ENCODE measurements at regions not wholly inside any gene's neighbourhood (a gene's known extent, or its start where the extent isn't known, plus 50 kb on each side); places are given as distances from the start of the nearest gene placed in this dataset.

DNA sequence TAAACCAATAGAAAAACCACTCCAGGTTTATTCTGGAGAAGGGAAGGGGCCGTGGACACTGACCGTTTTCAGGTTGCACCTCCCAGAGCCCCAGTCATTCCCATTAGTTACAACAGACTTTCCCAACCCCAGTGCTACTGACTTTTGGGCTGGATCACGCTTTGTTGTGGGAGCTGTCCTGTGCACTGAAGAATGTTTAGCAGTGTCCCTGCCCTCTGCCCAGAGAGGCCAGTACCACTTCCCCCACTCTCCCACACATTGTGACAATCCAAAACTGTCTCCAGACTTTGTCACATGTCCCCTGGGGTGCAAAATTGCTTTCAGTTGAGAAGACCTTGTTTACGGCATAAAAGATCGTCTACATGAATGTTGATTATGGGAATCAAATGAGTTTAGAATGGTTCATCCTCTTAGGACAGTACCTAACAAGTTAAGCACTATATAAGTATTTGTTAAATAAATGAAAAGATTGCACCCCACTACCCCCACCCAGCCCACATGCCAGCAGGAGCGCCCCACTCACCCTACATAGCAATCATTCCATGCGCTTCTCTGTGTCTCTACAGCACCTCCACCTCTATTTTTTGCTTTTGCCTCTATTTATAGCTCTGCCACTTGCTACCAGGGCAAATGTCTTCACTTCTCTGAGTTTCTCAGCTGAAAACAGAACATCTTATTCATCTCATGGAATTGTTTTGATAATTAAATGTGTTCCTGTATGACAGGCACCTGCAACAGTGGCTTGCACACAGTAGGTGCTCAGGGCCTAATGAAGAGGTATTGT, 104.9 kb downstream of the AXIN2 start:
- TF ChIP-seq, protein P1, sequence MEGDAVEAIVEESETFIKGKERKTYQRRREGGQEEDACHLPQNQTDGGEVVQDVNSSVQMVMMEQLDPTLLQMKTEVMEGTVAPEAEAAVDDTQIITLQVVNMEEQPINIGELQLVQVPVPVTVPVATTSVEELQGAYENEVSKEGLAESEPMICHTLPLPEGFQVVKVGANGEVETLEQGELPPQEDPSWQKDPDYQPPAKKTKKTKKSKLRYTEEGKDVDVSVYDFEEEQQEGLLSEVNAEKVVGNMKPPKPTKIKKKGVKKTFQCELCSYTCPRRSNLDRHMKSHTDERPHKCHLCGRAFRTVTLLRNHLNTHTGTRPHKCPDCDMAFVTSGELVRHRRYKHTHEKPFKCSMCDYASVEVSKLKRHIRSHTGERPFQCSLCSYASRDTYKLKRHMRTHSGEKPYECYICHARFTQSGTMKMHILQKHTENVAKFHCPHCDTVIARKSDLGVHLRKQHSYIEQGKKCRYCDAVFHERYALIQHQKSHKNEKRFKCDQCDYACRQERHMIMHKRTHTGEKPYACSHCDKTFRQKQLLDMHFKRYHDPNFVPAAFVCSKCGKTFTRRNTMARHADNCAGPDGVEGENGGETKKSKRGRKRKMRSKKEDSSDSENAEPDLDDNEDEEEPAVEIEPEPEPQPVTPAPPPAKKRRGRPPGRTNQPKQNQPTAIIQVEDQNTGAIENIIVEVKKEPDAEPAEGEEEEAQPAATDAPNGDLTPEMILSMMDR (conservative IDR thresholded peaks at IDR 0.05; ENCODE audit: low read depth, low read length), result no peak
- no peak for DNase-seq (ENCODE audit: low read depth)
- H3K4me3 ChIP-seq (ENCODE audit: low read depth, low read length), result no peak overlapping the region

DNA sequence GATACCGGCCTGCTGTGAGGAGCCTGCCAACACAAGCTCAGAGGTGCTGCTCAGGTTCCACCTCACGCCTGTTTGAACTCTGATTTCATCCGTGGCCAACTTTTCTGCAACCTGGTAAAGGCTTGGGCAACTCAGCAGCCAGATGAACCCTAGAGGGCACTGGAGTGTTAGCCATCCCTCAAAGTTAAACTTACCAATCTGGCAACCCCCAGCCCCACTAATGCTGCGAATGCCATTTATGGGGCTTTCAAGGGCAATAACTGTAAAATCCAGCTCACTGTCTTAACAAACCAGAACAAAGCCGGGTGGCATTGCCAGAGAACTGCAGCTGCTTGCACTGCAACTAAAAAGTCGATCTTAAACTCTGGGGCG, 105.5 kb downstream of the AXIN2 start:
- TF ChIP-seq, protein P1 (conservative IDR thresholded peaks at IDR 0.05; ENCODE audit: low read depth, low read length), result peak; percentile 65
- DNase-seq (ENCODE audit: low read depth), result no peak
- H3K4me3 ChIP-seq (ENCODE audit: low read depth, low read length), result no peak overlapping the region

DNA sequence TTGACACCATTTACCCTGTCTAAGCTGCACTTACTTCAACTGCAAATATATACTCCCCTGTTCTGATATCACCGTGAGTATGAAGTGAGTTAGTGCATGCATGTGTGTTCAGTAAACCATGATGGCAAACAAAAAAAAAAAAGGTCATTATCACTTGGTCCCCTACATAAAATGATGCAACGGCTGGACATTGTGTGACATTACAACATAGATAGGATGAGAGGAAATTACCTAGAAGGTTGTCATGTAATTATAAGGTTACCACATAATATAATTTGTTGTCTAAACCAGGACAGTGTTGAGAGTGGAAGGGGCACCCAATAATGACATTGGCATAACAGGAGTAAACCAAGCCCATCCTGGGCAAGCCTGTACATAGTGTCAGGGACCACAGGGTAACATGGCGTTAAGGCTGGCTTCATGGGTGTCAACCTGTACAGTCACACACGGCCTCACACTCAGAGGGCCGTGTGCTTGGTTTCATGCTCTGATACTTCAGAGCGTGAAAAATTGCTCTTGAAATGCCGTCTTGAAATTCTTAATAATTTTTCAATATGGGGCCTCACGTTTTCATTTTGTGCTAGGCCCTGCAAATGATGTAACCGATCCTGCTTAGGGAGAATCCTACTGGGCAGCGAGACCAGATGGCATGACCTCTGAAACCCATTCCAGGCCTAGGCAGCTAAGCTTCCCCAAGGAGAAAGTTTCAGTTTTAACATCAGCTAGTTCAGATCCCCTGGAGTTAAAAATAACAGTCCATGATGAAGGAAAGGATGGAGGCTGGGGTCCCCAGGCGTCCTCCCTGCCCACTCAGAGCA, 106.1 kb downstream of the AXIN2 start:
- no peak for DNase-seq (ENCODE audit: low read depth)
- TF ChIP-seq, protein P1 (conservative IDR thresholded peaks at IDR 0.05; ENCODE audit: low read depth, low read length), result no peak
- no peak overlapping the region for H3K4me3 ChIP-seq (ENCODE audit: low read depth, low read length)

DNA sequence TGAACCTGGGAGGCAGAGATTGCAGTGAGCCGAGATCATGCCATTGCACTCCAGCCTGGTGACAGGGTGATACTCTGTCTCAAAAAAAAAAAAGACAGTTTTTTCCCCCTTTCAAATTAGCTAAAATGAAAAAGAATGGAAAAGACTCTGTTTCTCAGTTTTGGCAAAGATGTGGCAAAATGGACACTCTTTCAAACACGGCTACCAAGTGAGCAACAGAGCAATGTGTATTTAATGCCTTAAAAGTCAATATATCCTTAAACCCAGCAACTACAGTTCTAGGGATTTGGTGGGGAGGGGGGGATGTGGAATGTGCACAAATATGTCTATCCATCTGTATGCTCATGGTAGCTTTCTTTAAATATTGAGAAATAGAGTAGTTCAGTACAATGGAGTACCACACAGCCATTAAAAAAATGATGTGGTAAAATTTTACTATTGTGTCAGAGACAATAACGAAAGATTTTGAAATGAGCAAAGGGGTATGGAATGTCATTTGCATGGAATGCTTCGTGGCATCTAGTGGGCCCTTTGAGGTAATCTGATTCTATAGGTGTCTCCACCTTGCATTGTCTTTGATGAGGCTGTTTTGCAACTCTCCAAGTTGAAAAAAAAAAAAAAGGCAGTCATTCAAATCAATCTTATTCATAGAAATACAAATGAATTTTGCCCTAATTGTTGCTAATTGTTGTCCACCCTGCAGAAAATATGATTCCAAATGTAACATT, 108.1 kb downstream of the AXIN2 start:
- TF ChIP-seq, protein P1 (conservative IDR thresholded peaks at IDR 0.05; ENCODE audit: low read depth, low read length), result no peak
- no peak for DNase-seq (ENCODE audit: low read depth)
- no peak overlapping the region for H3K4me3 ChIP-seq (ENCODE audit: low read depth, low read length)

DNA sequence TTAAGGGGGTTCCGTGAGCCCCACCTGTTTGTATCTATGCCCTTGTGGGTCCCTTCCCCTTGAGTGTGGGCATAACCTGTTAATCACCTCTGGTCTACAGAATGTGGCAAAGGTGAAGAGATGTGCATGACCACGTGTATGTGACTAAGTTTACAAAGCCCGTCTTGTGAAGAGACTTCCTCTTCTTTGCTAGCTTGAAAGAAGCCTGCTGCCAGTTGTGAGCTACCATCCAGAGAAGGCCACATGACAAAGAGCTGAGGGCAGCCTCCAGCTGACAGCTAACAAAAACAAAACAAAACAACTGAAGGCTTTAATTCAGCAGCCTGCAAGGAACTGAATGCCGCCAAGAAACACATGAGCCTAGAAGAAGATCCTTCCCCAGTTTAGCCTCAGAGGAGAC, 112.0 kb downstream of the AXIN2 start:
- H3K4me3 ChIP-seq (ENCODE audit: low read depth, low read length), result no peak overlapping the region
- DNase-seq (ENCODE audit: low read depth), result no peak
- TF ChIP-seq, protein P1 (conservative IDR thresholded peaks at IDR 0.05; ENCODE audit: low read depth, low read length), result no peak

DNA sequence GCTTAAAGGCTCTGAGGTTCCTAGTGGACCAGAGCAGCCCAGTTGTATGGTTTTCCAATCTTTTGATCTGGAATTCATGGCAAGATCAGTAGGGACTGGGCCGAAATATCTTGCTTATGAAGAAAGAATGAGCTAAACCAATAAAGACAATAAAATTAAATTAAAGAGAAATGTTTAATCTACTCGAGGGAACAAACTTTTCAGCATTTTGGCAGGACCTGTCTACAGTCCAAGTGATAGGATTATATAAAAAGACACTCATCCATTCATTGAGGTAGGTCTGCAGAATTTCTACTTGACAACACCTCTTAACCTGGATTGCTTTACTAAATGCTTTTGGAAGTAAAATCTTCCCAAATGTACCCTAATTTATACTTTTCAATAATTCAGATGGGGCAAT, 113.6 kb downstream of the AXIN2 start:
- TF ChIP-seq, protein P1 (conservative IDR thresholded peaks at IDR 0.05; ENCODE audit: low read depth, low read length), result no peak
- H3K4me3 ChIP-seq (ENCODE audit: low read depth, low read length), result no peak overlapping the region
- DNase-seq (ENCODE audit: low read depth), result no peak

Measured in epithelial cell of proximal tubule (primary cell).